ENCODE measurements at regions not wholly inside any gene's neighbourhood (a gene's known extent, or its start where the extent isn't known, plus 50 kb on each side); places are given as distances from the start of the nearest gene placed in this dataset.

DNA sequence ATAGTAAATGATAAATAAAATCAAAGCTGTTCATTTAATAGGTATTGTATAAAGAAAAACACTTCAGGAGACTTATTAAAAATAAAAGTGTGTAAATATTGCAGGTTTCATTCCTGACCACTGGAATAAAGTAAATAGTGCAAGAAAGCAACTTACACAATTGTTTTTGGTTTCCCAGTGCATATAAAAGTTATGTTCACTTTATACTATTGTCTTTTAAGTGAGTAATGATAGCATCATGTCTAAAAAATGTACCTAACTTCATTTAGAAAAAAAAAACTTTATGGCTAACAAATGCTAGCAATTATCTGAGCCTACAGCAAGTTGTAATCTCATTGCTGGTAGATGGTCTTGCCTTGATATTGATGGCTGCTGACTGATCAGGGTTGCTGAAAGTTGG lies 726.6 kb upstream of the POU3F2 start:
- no peak for DNase-seq (ENCODE audit: extremely low read depth, low read depth, low spot score)

DNA sequence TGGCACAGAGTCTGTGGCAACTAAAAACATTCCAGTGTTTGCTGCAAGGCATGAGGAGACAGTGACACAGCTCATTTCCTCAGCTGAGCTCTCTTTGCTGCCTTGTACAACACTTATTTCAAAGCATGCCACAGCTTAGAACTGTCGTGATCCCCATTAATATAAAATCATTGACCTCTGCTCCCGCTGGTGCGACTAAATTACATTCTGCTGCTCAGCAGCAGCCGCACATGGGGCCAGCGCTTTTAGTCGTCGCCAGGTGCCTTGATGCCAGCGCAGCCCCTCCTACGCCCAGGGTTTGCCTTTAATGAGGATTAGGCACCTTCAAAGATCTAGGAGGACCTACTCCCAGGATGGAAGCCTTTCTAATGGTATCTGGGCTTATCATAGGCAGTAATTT lies 717.9 kb upstream of the POU3F2 start:
- DNase-seq (ENCODE audit: extremely low read depth, low read depth, low spot score) = no peak

DNA sequence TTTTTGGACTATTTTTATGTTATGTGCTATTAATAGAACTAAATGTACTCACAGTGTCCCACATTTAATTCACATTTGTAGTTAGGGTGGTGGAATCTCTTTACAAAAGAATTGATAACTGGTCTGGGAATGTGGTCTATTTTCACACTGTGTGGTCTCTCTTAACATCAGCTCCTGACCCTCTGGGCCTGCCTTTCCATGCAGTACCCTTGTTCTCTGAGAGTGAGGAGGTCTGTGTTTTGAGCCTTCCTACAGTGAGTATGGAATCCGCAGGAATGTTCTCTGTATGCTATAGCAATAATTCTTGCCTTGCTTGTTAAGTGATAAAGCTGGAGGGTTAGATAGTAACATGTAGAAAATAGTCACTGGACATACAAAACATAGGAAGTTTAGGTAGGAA lies 717.3 kb upstream of the POU3F2 start:
- no peak for DNase-seq (ENCODE audit: extremely low read depth, low read depth, low spot score)

DNA sequence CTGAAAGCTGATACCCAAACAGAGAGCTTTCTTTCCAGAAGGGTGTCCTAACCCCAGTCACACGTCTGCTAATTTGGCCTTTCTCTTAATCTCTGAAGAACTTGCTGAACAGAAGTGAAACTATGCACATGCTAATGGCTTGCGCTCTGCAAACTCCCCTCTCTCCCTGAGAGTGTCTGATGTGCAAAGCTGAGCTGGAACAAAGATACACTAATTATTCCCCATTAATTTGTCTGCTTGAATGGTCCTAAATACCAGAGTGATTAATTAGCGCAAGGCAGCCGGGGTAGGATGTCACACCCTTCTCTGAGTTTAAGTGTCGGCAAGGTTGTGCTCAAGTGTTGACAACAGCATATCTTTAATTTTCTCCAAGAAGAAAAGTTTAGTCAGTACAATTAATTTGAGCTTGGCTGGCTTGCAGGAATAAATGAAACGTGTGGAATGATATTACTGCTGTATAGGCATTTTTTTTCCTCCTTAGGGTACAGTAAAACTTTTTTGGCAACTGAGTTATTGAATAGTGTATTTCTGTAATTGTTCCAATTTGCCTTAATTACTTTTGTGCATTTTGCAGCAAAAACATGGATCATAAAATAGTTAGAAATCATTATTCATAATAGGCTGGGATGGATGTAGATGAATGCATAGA lies 715.9 kb upstream of the POU3F2 start:
- DNase-seq (ENCODE audit: extremely low read depth, low read depth, low spot score) = no peak

DNA sequence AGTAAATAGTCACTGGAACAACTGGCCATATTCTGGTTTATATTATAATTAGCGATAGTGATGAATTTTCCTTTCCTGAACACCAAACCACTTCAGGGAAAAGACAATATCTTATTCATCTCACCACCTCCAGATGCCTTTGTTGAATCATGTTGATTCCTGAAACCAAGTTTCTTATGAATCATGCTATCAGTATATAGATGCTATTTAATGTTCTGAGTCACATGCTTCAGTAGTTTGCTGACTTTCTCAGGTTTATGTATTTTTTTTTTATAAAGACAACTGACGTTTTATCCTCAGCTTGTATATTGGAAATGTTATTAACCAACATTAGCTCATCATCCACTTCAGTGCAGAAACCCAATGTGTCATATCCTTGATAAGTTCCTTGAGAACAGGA lies 710.2 kb upstream of the POU3F2 start:
- DNase-seq (ENCODE audit: extremely low read depth, low read depth, low spot score) = no peak

DNA sequence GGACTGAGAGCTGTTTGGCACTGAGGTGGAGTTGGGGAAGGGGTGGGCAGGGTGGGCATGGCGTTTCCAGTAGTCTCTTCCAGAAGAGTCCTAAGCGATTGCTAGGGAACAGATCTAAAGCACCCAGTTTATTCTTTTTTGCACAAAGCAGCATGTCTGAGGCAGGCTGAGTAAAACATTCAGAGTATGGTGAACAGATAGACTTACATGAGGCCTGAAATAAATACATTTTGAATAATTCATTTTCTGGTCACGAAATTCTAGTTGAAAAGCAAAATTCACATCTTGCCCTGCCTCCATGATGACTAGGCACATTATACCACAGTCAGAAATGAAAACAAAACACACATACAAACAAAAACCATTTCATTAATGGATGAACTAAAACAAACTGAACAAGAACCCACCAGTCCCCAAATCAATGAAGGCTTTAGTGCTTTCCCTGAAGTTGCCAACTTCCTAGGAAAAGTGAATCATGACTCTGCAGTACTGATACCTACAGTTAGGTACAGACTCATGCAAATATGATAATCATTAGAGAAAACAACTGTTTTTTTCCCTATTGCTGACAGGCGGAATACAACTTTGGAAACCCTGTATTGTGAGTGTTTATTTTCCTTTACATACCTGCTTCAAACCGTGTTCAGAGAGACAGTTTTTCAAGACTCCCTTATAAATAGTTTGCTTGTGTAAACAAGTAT lies 702.9 kb upstream of the POU3F2 start:
- DNase-seq (ENCODE audit: extremely low read depth, low read depth, low spot score) = no peak

DNA sequence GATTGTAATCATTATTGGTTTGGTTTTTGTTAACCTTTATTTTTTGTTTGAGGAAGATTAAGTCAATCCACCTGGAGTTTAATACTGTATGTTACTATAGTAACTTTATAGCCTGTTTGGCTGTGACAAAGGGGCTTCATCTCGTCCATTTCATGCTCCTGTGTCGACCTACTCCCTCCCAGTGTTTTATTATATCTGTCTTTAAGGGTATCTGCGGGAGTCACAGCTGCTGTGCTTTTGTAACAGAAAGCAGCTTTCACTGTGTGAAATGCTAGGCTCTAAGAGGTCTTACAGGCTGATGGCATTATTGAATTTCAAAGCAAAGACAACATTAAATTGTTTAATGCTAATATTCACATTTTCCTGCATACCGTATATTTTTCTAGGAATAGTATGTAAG lies 698.0 kb upstream of the POU3F2 start:
- no peak for DNase-seq (ENCODE audit: extremely low read depth, low read depth, low spot score)

DNA sequence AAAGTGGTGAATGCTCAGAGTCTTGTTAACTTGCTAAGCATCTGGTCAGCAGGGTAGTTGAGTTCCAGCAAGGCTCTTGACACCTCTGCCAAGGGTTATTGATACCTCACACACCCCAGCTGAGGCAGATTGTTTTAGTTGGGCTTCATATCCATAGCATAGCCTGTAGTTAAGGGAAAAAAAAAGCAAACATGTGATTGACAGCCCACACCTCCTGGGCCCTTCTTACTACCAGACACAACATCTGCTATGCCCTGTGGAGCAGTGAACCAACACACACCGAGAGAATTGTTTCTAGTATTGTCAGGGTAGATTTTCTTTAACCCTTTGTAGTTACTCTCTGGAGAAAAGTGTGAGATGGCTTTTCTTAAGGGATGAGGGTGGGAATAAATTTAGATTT lies 697.0 kb upstream of the POU3F2 start:
- no peak for DNase-seq (ENCODE audit: extremely low read depth, low read depth, low spot score)

DNA sequence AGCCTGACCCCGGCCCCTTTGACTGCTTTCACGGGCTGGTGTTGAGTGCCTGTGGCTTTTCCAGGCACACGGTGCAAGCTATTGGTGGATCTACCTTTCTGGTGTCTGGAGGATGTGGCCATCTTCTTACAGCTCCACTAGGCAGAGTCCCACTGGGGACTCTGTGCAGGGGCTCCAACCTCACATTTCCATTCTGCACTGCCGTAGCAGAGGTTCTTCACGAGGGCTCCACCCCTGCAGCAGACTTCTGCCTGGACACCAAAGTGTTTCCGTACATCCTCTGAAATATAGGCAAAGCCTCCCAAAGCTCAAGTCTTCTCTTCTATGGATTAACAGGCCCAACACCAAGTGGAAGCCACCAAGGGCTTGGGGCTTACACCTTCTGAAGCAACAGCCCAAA lies 691.5 kb upstream of the POU3F2 start:
- no peak for DNase-seq (ENCODE audit: extremely low read depth, low read depth, low spot score)

DNA sequence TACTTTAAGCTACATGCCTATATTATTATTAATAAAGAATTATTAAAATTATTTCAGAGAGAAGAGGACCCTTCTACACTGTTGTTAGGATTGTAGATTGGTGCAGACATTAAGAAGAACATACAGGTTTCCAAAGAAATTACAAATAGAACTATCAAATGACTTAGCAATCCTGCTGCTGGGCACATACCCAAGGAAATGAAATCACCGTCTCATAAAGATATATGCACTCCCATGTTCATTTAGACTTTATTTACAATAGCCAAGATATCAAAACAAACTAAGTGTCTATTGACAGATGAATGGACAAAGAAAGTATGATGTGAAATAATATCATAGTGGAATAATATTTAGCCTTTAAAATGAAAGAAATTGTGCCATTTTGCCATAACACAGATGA lies 687.7 kb upstream of the POU3F2 start:
- no peak for DNase-seq (ENCODE audit: extremely low read depth, low read depth, low spot score)

DNA sequence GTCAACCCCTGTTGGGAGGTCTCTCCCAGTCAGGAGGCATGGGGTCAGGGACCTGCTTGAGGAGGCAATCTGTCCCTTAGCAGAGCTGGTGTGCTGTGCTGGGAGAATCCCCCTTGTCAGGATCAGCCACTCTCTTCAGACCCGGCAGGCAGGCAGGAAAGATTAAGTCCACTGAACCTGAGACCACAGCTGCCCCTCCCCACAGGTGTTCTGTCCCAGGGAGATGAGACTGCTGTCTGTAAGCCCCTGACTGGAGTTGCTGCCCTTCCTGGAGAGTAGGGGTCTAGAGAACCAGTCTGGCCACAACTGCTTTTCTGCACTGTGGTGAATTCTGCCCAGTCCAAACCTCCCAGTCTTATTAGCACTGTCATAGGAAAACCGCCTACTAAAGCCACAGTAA lies 677.8 kb upstream of the POU3F2 start:
- DNase-seq (ENCODE audit: extremely low read depth, low read depth, low spot score) = no peak

DNA sequence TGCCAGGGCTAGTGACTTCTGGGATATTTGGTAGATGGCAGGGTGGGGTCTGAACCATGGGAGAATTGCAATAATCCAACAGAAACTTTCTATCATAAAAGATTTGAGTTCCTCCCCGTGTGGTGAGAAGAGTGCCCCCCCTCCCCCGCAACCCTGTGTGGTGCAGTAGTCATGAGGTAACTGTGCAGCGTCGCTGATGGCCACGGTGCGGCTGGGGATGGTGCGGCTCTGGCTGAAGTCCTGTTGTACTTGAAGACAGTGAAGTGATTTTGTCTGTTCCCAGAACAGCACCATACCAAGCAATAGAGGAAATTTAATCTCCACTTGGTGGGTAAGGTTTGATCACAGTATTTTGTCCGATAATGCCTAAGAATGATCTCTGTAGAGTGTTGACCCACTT lies 654.8 kb upstream of the POU3F2 start:
- DNase-seq (ENCODE audit: extremely low read depth, low read depth, low spot score) = no peak

DNA sequence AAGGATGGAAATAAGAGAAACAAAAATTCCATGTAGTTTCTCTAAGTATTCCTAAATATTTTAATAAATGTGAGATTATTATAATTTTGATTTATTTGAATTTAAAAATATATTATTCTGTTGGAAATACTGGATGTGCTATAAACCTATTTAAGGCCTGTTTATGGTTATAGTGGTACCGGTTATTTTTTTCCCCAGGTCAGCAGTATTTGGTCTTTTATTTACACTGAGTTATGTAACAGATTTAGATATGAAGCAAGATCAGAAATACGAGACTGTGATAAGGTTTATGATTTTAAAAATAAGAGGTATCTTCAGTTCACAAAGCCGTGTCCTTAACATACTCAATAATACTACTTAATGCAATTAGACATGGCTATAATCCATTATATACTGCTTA lies 634.3 kb upstream of the POU3F2 start:
- no peak for DNase-seq (ENCODE audit: extremely low read depth, low read depth, low spot score)

DNA sequence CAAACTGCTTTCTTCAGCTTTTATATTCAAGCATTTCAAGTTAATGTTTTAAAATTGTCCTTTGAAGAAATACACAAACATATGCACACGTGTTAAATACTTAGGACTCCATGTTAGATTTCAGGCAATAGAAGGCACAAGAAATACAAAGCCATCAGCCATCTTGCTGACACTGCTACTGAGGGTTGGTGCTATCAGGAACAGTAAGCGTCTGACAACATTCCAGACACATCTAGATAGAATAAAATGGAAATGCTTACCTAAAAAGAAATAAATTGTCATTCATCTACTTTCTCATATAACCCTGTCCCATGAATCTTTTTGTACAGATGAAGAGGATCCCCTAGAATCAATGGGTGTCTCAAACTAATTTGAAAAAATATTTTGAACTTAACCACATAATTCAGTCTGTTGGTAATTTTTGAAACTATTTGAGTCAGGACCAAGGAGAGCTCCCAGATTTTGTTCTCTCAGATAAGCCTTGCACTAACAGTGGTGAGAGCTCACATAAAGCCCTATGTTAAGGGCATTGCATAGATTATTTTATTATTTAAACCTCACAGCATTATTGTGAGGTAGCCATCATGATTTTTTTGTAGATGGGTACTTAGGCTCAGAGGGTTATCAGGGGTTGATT lies 631.1 kb upstream of the POU3F2 start:
- DNase-seq (ENCODE audit: extremely low read depth, low read depth, low spot score) = no peak

DNA sequence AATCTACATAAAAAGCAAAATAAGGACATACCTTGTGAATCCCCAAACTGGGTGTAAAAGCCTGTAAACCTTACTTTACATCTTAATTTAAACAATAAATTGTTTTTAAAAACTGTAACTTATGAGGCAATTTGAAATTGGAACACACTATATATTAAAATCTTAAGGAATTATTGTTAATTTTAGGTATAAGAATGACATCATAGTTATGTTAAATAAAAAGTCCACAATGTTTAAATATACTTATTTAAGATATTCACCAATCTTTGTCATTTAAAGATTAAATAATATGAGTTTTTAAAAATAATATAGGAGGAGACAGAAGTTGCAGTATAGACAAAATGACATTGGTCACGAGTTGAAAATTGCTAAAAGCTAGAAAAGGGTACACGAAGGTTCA lies 621.9 kb upstream of the POU3F2 start:
- DNase-seq (ENCODE audit: extremely low read depth, low read depth, low spot score) = no peak

DNA sequence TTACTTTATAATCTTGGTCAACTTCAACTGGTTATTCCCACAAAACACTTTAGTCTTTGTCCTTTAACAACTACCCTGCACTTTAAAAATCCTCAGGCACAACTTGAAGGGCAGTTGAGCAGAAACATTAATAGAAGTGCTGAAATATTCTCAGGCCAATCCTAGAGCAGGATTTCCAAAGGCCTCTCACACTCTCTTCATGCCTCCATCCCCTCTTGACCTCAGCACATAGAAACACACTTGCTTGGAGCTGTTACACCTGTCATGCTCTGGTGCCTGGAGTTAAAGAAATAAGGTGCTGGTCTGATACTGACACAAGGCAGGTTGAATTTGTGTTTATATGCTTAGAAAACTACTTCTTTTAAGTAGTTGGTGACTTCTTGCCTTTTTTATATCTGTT lies 618.8 kb upstream of the POU3F2 start:
- no peak for DNase-seq (ENCODE audit: extremely low read depth, low read depth, low spot score)

DNA sequence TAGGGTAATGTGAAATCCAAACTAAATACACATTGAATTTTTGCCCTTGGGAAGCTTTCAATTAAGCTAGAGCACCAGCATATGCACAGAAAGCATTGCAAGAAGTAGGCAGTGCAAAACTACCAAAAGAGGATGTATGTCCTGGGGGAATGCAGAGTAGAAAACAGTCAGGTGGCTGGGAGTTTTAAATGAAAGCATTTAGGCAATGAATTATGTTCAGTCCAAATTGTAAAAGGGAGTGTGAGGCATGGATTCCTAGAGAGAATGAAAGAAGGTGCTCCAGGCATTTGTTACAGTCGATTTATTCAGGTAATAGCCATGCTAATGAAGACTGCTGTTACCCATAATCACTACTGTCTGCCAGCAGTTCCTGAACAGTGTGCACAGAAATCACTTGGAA lies 604.1 kb upstream of the POU3F2 start:
- no peak for DNase-seq (ENCODE audit: extremely low read depth, low read depth, low spot score)

DNA sequence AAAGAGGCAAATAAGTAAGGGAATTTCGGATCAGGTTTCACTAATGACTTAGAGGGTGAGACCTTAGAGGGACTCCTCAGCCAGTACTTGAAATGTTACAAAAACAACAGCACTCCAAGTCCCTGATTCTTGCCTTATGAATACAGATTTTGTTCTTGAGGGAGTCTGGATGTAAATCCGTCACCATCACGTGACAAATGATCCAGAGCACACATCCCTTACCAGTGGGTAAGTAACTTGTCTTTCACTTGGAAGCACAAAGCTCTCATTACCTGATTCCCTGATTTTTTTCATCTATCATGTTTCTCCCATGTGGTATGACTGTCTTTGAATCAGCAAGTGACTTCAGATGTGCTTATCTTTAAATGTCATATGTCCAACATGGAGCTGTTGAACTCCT lies 595.3 kb upstream of the POU3F2 start:
- DNase-seq (ENCODE audit: extremely low read depth, low read depth, low spot score) = no peak

DNA sequence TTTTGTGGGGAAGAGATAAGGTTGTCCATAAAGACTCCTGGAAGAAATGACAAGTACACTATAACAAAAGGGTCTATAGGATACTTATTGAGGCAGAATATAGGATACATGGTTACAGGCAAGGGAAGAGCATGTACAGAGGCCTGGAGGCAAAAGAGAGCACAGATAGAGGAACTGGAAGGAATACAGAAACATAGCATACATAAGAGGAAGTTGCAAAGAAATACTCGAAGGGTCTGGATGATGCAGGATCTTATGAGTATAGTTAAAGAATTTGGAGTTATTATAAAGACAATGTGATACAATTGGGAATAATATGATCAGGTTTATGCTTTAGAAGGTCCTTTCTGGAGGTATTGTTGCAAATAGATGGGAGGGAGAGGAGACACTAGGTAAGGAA lies 592.7 kb upstream of the POU3F2 start:
- DNase-seq (ENCODE audit: extremely low read depth, low read depth, low spot score) = no peak

DNA sequence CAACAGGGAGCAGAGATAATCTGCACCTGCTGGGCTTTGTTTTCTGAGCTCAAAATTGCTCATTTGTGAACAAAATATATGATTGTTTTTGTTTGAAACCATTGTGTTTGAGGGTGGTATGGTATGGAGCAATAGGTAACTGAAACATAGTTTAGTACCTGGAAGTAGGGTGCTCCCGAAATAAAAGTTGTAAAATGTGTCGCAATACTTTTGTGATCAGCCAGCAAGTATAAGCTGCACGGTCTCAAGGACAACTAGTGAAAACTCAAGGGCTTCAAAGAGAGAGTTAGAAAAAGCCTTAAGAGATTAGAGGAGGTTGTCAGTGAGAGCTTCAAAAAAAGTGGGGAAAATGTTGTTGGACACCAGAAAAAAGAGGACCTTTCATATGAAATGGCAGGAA lies 579.8 kb upstream of the POU3F2 start:
- DNase-seq (ENCODE audit: extremely low read depth, low read depth, low spot score) = no peak

DNA sequence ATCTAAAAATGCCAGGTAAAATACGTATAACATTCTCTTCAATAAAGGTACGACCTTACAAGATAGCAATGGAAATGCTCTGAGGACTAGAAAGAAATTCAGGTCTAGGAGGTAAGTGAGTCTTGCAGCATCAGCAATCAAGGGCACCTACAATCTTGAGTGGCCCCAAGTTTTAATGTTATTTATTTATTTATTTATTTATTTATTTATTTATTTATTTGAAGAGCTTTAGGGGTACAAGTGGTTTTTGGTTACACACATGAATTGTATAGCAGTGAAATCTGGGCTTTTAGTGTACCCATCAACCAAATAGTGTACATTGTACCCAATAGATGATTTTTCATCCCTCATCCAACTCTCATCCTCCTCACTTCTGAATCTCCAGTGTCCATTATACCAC lies 574.0 kb upstream of the POU3F2 start:
- DNase-seq (ENCODE audit: extremely low read depth, low read depth, low spot score) = no peak

DNA sequence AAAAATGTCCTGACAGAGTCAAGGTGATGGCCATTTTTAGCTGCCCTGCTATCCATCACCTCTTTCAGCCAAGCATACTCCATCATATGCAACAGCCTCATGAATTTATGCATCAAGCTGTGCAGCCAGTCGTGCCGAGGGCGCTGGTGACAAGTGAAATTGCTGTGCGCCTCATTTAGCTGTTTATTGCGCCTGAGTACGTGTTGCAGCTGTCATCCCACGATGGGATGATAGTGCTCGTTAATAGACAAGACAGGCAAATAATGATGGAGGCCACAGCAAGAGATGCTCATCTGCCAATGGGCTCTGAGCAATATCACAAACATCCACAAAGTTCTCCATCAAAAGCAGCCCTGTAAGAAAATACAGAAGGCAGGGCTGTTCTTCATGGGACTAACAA lies 562.3 kb upstream of the POU3F2 start:
- DNase-seq (ENCODE audit: extremely low read depth, low read depth, low spot score) = no peak

DNA sequence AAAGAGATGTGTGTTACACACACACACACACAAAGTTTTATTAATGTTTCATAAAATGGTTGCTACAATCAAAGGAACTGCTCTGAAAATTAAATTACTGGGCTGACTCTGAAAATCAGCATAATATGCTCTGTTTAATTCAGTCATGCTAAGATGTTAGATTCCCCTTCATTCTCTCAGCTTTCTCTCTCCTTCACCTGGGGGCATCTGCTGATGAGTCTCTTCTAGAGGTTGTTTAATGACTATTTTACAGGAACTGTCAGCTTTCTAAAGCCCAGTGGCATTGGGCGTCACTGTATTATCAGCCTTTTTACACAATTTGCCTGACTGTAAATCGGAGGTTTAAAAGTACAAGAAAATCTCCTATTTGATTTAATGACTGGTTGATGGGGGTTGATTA lies 559.7 kb upstream of the POU3F2 start:
- no peak for DNase-seq (ENCODE audit: extremely low read depth, low read depth, low spot score)
